Skeletal muscle cell (primary cell): ENCODE measurements at regions not wholly inside any gene's neighbourhood (a gene's known extent, or its start where the extent isn't known, plus 50 kb on each side); places are given as distances from the start of the nearest gene placed in this dataset.
"Not testable (repeated sequence)": the region's sequence is repeated elsewhere in the genome, so short reads cannot be mapped to it uniquely, and the experiment has no call there.

Experiments used
- DNase-seq: peaks from one replicate; pipeline ENCODE4 v3.0.0-alpha.2; 2010; ENCODE audit warnings: low read depth
- H3K4me3 ChIP-seq: 2 replicates; pipeline ENCODE4 v1.5.1; 2011; ENCODE audit warnings: low read depth, mild to moderate bottlenecking, control low read depth, low read length, moderate library complexity

GRCh38 chr2:65999796-66000195 is 435.1 kb upstream of the MEIS1 start:
- H3K4me3 ChIP-seq: no peak overlapping the region
- DNase-seq: no peak

GRCh38 chr2:65999103-65999502 is 435.8 kb upstream of the MEIS1 start:
- DNase-seq: no peak

GRCh38 chr2:65997961-65998360 is 437.0 kb upstream of the MEIS1 start:
- no peak for DNase-seq
- H3K4me3 ChIP-seq: no peak overlapping the region

More at GRCh38 chr2:65999103-65999502, 435.8 kb upstream of the MEIS1 start:
- H3K4me3 ChIP-seq: no peak overlapping the region

- H3K4me3 ChIP-seq: no peak overlapping the region
- DNase-seq: no peak
Observed at GRCh38 chr2:65992198-65992554, 442.7 kb upstream of the MEIS1 start.

- no peak overlapping the region for H3K4me3 ChIP-seq
- no peak for DNase-seq
Observed at GRCh38 chr2:65991381-65992197, 443.3 kb upstream of the MEIS1 start.

- no peak for DNase-seq
- H3K4me3 ChIP-seq: no peak overlapping the region
Observed at GRCh38 chr2:65985986-65986385, 448.9 kb upstream of the MEIS1 start.

- DNase-seq: no peak
- H3K4me3 ChIP-seq: no peak overlapping the region
Observed at GRCh38 chr2:65980531-65980930, 454.4 kb upstream of the MEIS1 start.

- H3K4me3 ChIP-seq: no peak overlapping the region
- DNase-seq: no peak
Observed at GRCh38 chr2:65979446-65979845, 455.5 kb upstream of the MEIS1 start.

- DNase-seq: no peak
Observed at GRCh38 chr2:65974067-65974723, 460.7 kb upstream of the MEIS1 start.

GRCh38 chr2:65969161-65969560 is 465.8 kb upstream of the MEIS1 start:
- DNase-seq: no peak

More at GRCh38 chr2:65974067-65974723, 460.7 kb upstream of the MEIS1 start:
- H3K4me3 ChIP-seq: no peak overlapping the region

GRCh38 chr2:65963303-65963702 is 471.6 kb upstream of the MEIS1 start:
- H3K4me3 ChIP-seq, DNase-seq: not testable (repeated sequence)

More at GRCh38 chr2:65969161-65969560, 465.8 kb upstream of the MEIS1 start:
- H3K4me3 ChIP-seq: no peak overlapping the region

GRCh38 chr2:65960953-65961352 is 474.0 kb upstream of the MEIS1 start:
- DNase-seq: no peak
- no peak overlapping the region for H3K4me3 ChIP-seq

GRCh38 chr2:65957886-65958285 is 477.0 kb upstream of the MEIS1 start:
- no peak for DNase-seq
- no peak overlapping the region for H3K4me3 ChIP-seq

GRCh38 chr2:65957454-65957853 is 477.5 kb upstream of the MEIS1 start:
- DNase-seq: no peak
- no peak overlapping the region for H3K4me3 ChIP-seq

GRCh38 chr2:65955259-65955658 is 479.7 kb upstream of the MEIS1 start:
- H3K4me3 ChIP-seq: no peak overlapping the region
- DNase-seq: no peak

- H3K4me3 ChIP-seq: no peak overlapping the region
- no peak for DNase-seq
Observed at GRCh38 chr2:65952966-65953761, 481.8 kb upstream of the MEIS1 start.

- no peak overlapping the region for H3K4me3 ChIP-seq
- DNase-seq: no peak
Observed at GRCh38 chr2:65944213-65944612, 490.7 kb upstream of the MEIS1 start.

GRCh38 chr2:65943099-65943786 is 491.7 kb upstream of the MEIS1 start:
- H3K4me3 ChIP-seq: no peak overlapping the region
- no peak for DNase-seq

- no peak overlapping the region for H3K4me3 ChIP-seq
- no peak for DNase-seq
Observed at GRCh38 chr2:65940856-65941255, 494.1 kb upstream of the MEIS1 start.

GRCh38 chr2:65939687-65940086 is 495.2 kb upstream of the MEIS1 start:
- no peak overlapping the region for H3K4me3 ChIP-seq
- no peak for DNase-seq
